ENCODE measurements at regions not wholly inside any gene's neighbourhood (a gene's known extent, or its start where the extent isn't known, plus 50 kb on each side); places are given as distances from the start of the nearest gene placed in this dataset.

DNA sequence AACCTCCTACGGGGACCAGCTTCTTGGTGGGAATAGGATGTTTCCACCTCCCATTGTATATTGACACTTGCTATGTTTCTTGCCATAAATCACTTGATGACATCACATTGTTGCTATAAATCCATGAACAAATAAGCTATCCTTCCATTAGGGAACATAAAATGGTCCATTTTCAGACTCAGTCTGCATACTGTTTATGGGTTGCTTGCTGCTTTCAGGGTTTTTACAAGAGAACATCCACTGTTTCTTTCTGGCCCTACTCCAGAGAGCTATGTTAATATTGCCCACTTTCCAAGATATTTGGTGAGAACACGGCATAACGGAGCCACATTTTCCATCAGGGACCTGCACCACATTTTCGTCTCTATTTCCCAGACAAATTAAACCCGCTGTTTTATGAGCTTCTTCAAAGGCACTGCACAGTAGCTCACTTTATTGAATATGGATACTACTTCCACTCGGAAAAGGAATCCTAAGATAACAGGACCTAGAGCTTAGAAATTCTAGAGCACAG is 800.2 kb downstream of the KCNJ2 start:
- intact Hi-C loops (cut with micrococcal nuclease; ENCODE audit: unreplicated experiment): no loop called here
- H3K4me3 ChIP-seq (ENCODE audit: low read depth in 2 of 2, low read length in 2 of 2): no peak overlapping the region
- in situ Hi-C loops (cut with HindIII; ENCODE audit: low pct_unique_long_range_greater_than_20kb, low sequenced_read_pairs): no loop called here
- H3K4me1 ChIP-seq (ENCODE audit: control insufficient read depth, insufficient read depth, low read length): no peaks in the 10 kb centered on the region
- DNase-seq (ENCODE audit: low read depth, low spot score) (no peak), ATAC-seq (no peak)
- ChIA-PET CTCF (no interaction called here), POLR2A (no interaction called here)
- H3K9me3 ChIP-seq (ENCODE audit: control insufficient read depth, insufficient read depth, low read depth, low read length): no peaks in the 10 kb centered on the region; the same call in 1 of the 2 replicates
- H3K27ac ChIP-seq (ENCODE audit: low read length): no peak overlapping the region
- TF ChIP-seq POLR2AphosphoS5 (IDR thresholded peaks at IDR 0.05; ENCODE audit: low read depth, low read length) (no peak), SIN3A (IDR thresholded peaks at IDR 0.05; ENCODE audit: borderline replicate concordance, insufficient read depth, low read depth, low read length) (no peak), TCF7L2 (IDR thresholded peaks at IDR 0.05; ENCODE audit: low read depth, low read length) (no peak)
- TF ChIP-seq, protein P1, sequence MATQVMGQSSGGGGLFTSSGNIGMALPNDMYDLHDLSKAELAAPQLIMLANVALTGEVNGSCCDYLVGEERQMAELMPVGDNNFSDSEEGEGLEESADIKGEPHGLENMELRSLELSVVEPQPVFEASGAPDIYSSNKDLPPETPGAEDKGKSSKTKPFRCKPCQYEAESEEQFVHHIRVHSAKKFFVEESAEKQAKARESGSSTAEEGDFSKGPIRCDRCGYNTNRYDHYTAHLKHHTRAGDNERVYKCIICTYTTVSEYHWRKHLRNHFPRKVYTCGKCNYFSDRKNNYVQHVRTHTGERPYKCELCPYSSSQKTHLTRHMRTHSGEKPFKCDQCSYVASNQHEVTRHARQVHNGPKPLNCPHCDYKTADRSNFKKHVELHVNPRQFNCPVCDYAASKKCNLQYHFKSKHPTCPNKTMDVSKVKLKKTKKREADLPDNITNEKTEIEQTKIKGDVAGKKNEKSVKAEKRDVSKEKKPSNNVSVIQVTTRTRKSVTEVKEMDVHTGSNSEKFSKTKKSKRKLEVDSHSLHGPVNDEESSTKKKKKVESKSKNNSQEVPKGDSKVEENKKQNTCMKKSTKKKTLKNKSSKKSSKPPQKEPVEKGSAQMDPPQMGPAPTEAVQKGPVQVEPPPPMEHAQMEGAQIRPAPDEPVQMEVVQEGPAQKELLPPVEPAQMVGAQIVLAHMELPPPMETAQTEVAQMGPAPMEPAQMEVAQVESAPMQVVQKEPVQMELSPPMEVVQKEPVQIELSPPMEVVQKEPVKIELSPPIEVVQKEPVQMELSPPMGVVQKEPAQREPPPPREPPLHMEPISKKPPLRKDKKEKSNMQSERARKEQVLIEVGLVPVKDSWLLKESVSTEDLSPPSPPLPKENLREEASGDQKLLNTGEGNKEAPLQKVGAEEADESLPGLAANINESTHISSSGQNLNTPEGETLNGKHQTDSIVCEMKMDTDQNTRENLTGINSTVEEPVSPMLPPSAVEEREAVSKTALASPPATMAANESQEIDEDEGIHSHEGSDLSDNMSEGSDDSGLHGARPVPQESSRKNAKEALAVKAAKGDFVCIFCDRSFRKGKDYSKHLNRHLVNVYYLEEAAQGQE (IDR thresholded peaks at IDR 0.05; ENCODE audit: insufficient read depth in 1 of 2, low read depth in 2 of 2, low read length in 1 of 2): no peak
- TF ChIP-seq, protein P2, sequence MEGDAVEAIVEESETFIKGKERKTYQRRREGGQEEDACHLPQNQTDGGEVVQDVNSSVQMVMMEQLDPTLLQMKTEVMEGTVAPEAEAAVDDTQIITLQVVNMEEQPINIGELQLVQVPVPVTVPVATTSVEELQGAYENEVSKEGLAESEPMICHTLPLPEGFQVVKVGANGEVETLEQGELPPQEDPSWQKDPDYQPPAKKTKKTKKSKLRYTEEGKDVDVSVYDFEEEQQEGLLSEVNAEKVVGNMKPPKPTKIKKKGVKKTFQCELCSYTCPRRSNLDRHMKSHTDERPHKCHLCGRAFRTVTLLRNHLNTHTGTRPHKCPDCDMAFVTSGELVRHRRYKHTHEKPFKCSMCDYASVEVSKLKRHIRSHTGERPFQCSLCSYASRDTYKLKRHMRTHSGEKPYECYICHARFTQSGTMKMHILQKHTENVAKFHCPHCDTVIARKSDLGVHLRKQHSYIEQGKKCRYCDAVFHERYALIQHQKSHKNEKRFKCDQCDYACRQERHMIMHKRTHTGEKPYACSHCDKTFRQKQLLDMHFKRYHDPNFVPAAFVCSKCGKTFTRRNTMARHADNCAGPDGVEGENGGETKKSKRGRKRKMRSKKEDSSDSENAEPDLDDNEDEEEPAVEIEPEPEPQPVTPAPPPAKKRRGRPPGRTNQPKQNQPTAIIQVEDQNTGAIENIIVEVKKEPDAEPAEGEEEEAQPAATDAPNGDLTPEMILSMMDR (IDR thresholded peaks at IDR 0.05): no peak
- BruUV-seq (replicated peaks): no TSS peak
- no peaks in the 10 kb centered on the region for H3K36me3 ChIP-seq (ENCODE audit: control insufficient read depth, insufficient read depth, low read length)
- no peaks in the 10 kb centered on the region for H3K27me3 ChIP-seq (ENCODE audit: control insufficient read depth, insufficient read depth, low read length)

DNA sequence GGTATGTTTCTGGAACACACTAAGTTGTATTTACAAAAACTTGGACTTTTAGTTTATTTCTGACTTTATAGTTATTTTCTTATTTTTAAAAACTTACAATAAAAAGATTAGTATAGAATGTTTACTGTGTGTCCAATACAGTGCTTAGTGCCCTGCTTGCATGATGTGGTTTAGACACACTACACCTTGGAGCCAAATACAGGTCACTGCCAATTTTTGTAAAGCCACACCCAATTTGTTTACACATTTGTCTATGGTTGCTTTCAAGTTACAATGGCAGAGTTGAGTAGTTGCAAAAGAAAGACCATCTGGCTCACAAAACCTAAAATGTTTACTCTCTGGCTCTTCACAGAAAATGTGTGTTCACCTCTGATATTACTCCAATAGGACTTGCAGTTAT is 807.1 kb downstream of the KCNJ2 start:
- intact Hi-C loops (cut with micrococcal nuclease; ENCODE audit: unreplicated experiment) (no loop called here), in situ Hi-C loops (cut with HindIII; ENCODE audit: low pct_unique_long_range_greater_than_20kb, low sequenced_read_pairs) (no loop called here)
- no TSS peak for BruUV-seq (replicated peaks)
- no peaks in the 10 kb centered on the region for H3K4me1 ChIP-seq (ENCODE audit: control insufficient read depth, insufficient read depth, low read length)
- DNase-seq (ENCODE audit: low read depth, low spot score): no peak
- no peaks in the 10 kb centered on the region for H3K9me3 ChIP-seq (ENCODE audit: control insufficient read depth, insufficient read depth, low read depth, low read length)
- ATAC-seq: no peak
- CTCF ChIA-PET: no interaction called here
- no peaks in the 10 kb centered on the region for H3K36me3 ChIP-seq (ENCODE audit: control insufficient read depth, insufficient read depth, low read length)
- H3K27ac ChIP-seq (ENCODE audit: low read length): no peak overlapping the region
- TF ChIP-seq, protein P1 (IDR thresholded peaks at IDR 0.05; ENCODE audit: insufficient read depth in 1 of 2, low read depth in 2 of 2, low read length in 1 of 2): no peak
- TF ChIP-seq POLR2AphosphoS5 (IDR thresholded peaks at IDR 0.05; ENCODE audit: low read depth, low read length): no peak
- TF ChIP-seq TCF7L2 (IDR thresholded peaks at IDR 0.05; ENCODE audit: low read depth, low read length): no peak
- POLR2A ChIA-PET: no interaction called here
- no peaks in the 10 kb centered on the region for H3K27me3 ChIP-seq (ENCODE audit: control insufficient read depth, insufficient read depth, low read length)
- no peak overlapping the region for H3K4me3 ChIP-seq (ENCODE audit: low read depth in 2 of 2, low read length in 2 of 2)

Measured in Panc1 (cell line).